Neural progenitor cell (in vitro differentiated cells): ENCODE measurements at regions not wholly inside any gene's neighbourhood (a gene's known extent, or its start where the extent isn't known, plus 50 kb on each side); places are given as distances from the start of the nearest gene placed in this dataset.

Source experiments
- DNase-seq: peaks from one replicate; pipeline ENCODE4 v3.0.0-alpha.2; 2016; ENCODE audit warnings: low spot score
- H2AFZ ChIP-seq: fragments of 200-600 bp; sonication (generic); replicated peaks from 2 replicates; pipeline ENCODE4 v1.6.1; 2016; ENCODE audit warnings: antibody characterized with exemption
- H3F3A ChIP-seq: fragments of 200-600 bp; sonication (generic); 2 replicates; pipeline ENCODE4 v1.6.1; 2016; ENCODE audit warnings: antibody characterized with exemption, low read depth
- H3K27ac ChIP-seq: fragments of 200-600 bp; sonication (generic); 2 replicates; pipeline ENCODE4 v1.5.1; 2016; ENCODE audit warnings: mild to moderate bottlenecking
- H3K27me3 ChIP-seq: fragments of 200-600 bp; sonication (generic); 2 replicates; pipeline ENCODE4 v1.6.1; 2016; ENCODE audit warnings: mild to moderate bottlenecking, moderate library complexity
- H3K36me3 ChIP-seq: fragments of 200-600 bp; sonication (generic); 2 replicates; pipeline ENCODE4 v1.5.1; 2016
- H3K4me1 ChIP-seq: fragments of 200-600 bp; sonication (generic); 2 replicates; pipeline ENCODE4 v1.6.1; 2016; ENCODE audit warnings: mixed run types
- H3K4me2 ChIP-seq: fragments of 200-600 bp; sonication (generic); 2 replicates; pipeline ENCODE4 v1.6.1; 2016
- H3K4me3 ChIP-seq: fragments of 200-600 bp; sonication (generic); 2 replicates; pipeline ENCODE4 v1.5.1; 2016
- H3K79me2 ChIP-seq: fragments of 200-600 bp; sonication (generic); 2 replicates; pipeline ENCODE4 v1.6.1; 2016; ENCODE audit warnings: low read depth
- H3K9ac ChIP-seq: fragments of 200-600 bp; sonication (generic); 2 replicates; pipeline ENCODE4 v1.6.1; 2016
- H3K9me3 ChIP-seq: fragments of 200-600 bp; sonication (generic); 2 replicates; pipeline ENCODE4 v1.5.1; 2016; ENCODE audit warnings: low read depth
- H4K20me1 ChIP-seq: fragments of 200-600 bp; sonication (generic); 2 replicates; pipeline ENCODE4 v1.6.1; 2016; ENCODE audit warnings: low read depth
- H3K27ac Mint-ChIP-seq: 3 replicates; pipeline ENCODE4 v1.8.0; 2021; ENCODE audit warnings: mixed read lengths
- H3K27me3 Mint-ChIP-seq: 2 replicates; pipeline ENCODE4 v1.8.0; 2022; ENCODE audit warnings: low read depth, mild to moderate bottlenecking, inconsistent platforms, moderate library complexity, mixed read lengths; ENCODE audit not compliant: insufficient read depth
- H3K36me3 Mint-ChIP-seq: 3 replicates; pipeline ENCODE4 v1.8.0; 2021; ENCODE audit warnings: mixed read lengths
- H3K4me1 Mint-ChIP-seq: 3 replicates; pipeline ENCODE4 v1.8.0; 2021; ENCODE audit warnings: mixed read lengths
- H3K4me3 Mint-ChIP-seq: 3 replicates; pipeline ENCODE4 v1.8.0; 2021; ENCODE audit warnings: mild to moderate bottlenecking, moderate library complexity, mixed read lengths
- H3K9me3 Mint-ChIP-seq: 3 replicates; pipeline ENCODE4 v1.8.0; 2020; ENCODE audit warnings: mixed read lengths
- CTCF ChIP-seq: fragments of 200-600 bp; sonication (generic); IDR thresholded peaks from 2 replicates; pipeline ENCODE4 v1.5.1; 2017; ENCODE audit warnings: antibody characterized with exemption, mild to moderate bottlenecking
- EZH2 ChIP-seq: fragments of 200-600 bp; sonication (generic); IDR thresholded peaks from 2 replicates; pipeline ENCODE4 v1.6.1; 2017; ENCODE audit warnings: antibody characterized with exemption, mild to moderate bottlenecking, moderate library complexity
- EZH2phosphoT487 ChIP-seq: fragments of 200-600 bp; sonication (generic); IDR thresholded peaks from 2 replicates; pipeline ENCODE4 v1.6.1; 2017; ENCODE audit warnings: antibody characterized with exemption

- Histone ChIP-seq H3K4me1 (no peaks in the 10 kb centered on the region), H3F3A (no peaks in the 10 kb centered on the region), H3K4me3 (no peak overlapping the region), H3K27ac (no peak overlapping the region), H3K4me2 (no peak overlapping the region), H3K9ac (no peak overlapping the region), H3K79me2 (no peaks in the 10 kb centered on the region), H3K27me3 (no peaks in the 10 kb centered on the region), H4K20me1 (no peaks in the 10 kb centered on the region), H2AFZ (no peak overlapping the region), H3K9me3 (peaks cover 4% of the 10 kb centered on the region), H3K36me3 (no peaks in the 10 kb centered on the region)
- H3K36me3 Mint-ChIP-seq: no peaks in the 10 kb centered on the region
- H3K9me3 Mint-ChIP-seq: peaks cover 9% of the 10 kb centered on the region
- peaks cover 4% of the 10 kb centered on the region for H3K4me1 Mint-ChIP-seq
- peaks cover 4% of the 10 kb centered on the region for H3K27me3 Mint-ChIP-seq
- DNase-seq: no peak
- H3K27ac Mint-ChIP-seq: no peak overlapping the region
- TF ChIP-seq EZH2phosphoT487: no peak
- no peak for TF ChIP-seq CTCF
- no peak for TF ChIP-seq EZH2
- H3K4me3 Mint-ChIP-seq: no peak overlapping the region
These were observed 190.7 kb upstream of the TAC1 start for GRCh38 chr7:97541188-97541587.

GRCh38 chr7:97555857-97556421 is 175.9 kb upstream of the TAC1 start:
- Mint-ChIP-seq H3K4me1 (no peaks in the 10 kb centered on the region), H3K9me3 (peaks cover 15% of the 10 kb centered on the region), H3K27me3 (no peaks in the 10 kb centered on the region), H3K27ac (no peak overlapping the region), H3K36me3 (no peaks in the 10 kb centered on the region), H3K4me3 (no peak overlapping the region)
- DNase-seq: peak; percentile 3
- no peak overlapping the region for H3K4me3 ChIP-seq
- no peaks in the 10 kb centered on the region for H3K9me3 ChIP-seq
- peak overlapping the region; percentile 6 for H2AFZ ChIP-seq
- no peaks in the 10 kb centered on the region for H3K79me2 ChIP-seq
- H4K20me1 ChIP-seq: no peaks in the 10 kb centered on the region
- no peak overlapping the region for H3K9ac ChIP-seq
- TF ChIP-seq CTCF: no peak
- TF ChIP-seq EZH2phosphoT487: no peak
- TF ChIP-seq EZH2: no peak
- no peaks in the 10 kb centered on the region for H3K27me3 ChIP-seq
- no peaks in the 10 kb centered on the region for H3K4me1 ChIP-seq
- H3K27ac ChIP-seq: no peak overlapping the region
- H3K4me2 ChIP-seq: no peak overlapping the region
- H3K36me3 ChIP-seq: no peaks in the 10 kb centered on the region
- H3F3A ChIP-seq: no peaks in the 10 kb centered on the region

GRCh38 chr7:97565665-97566064 is 166.2 kb upstream of the TAC1 start:
- no peaks in the 10 kb centered on the region for H3K27me3 Mint-ChIP-seq
- Histone ChIP-seq H3F3A (no peaks in the 10 kb centered on the region), H3K79me2 (no peaks in the 10 kb centered on the region), H3K9ac (no peak overlapping the region), H3K36me3 (no peaks in the 10 kb centered on the region), H3K4me3 (no peak overlapping the region), H4K20me1 (no peaks in the 10 kb centered on the region), H3K4me2 (no peak overlapping the region), H2AFZ (no peak overlapping the region), H3K4me1 (no peaks in the 10 kb centered on the region), H3K27me3 (no peaks in the 10 kb centered on the region), H3K9me3 (no peaks in the 10 kb centered on the region), H3K27ac (no peak overlapping the region)
- H3K4me3 Mint-ChIP-seq: no peak overlapping the region
- peaks cover 3% of the 10 kb centered on the region for H3K4me1 Mint-ChIP-seq
- H3K9me3 Mint-ChIP-seq: peaks cover 11% of the 10 kb centered on the region
- TF ChIP-seq EZH2 (no peak), EZH2phosphoT487 (no peak), CTCF (no peak)
- no peaks in the 10 kb centered on the region for H3K36me3 Mint-ChIP-seq
- no peak for DNase-seq
- H3K27ac Mint-ChIP-seq: no peak overlapping the region
